RKO (cell line): ENCODE measurements at regions not wholly inside any gene's neighbourhood (a gene's known extent, or its start where the extent isn't known, plus 50 kb on each side); places are given as distances from the start of the nearest gene placed in this dataset.
"Not testable (repeated sequence)": the region's sequence is repeated elsewhere in the genome, so short reads cannot be mapped to it uniquely, and the experiment has no call there.

Experiments
- DNase-seq: peaks from one replicate; pipeline ENCODE4 v3.0.0-alpha.2; 2016; ENCODE audit warnings: low spot score

GRCh38 chr16:86231996-86232350, 278.4 kb upstream of the FOXF1 start:
- no peak for DNase-seq

DNA sequence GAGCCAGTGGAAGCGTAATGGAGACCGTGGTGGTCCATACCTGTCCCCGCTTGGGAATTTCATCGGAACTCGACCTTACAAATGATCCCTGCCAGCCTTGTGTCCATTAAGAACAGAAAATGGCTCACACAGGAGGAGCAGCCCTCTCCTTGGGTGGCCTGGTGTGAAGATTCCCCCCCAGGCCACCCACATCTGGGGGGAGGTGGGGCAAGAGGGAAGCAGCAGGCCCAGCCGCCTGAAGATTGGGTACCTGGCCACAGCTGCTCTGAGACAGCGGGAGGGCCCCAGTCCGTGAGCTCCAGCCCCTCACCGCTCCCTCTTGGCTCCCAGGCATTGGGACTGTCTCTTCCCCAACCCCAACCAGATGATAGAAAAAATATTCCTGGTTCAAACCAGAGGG, 277.8 kb upstream of the FOXF1 start:
- DNase-seq = no peak

DNA sequence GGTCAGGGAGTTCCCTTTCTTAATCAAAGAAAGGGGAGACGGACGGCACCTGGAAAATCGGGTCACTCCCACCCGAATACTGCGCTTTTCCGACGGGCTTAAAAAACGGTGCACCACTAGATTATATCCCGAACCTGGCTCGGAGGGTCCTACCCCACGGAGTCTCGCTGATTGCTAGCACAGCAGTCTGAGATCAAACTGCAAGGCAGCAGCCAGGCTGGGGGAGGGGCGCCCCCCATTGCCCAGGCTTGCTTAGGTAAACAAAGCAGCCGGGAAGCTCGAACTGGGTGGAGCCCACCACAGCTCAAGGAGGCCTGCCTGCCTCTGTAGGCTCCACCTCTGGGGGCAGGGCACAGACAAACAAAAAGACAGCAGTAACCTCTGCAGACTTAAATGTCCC, 276.8 kb upstream of the FOXF1 start:
- not testable (repeated sequence) for DNase-seq

- DNase-seq = no peak
Measured at GRCh38 chr16:86239381-86239780, 270.9 kb upstream of the FOXF1 start.

GRCh38 chr16:86240716-86241363, 269.5 kb upstream of the FOXF1 start:
- DNase-seq = no peak

DNA sequence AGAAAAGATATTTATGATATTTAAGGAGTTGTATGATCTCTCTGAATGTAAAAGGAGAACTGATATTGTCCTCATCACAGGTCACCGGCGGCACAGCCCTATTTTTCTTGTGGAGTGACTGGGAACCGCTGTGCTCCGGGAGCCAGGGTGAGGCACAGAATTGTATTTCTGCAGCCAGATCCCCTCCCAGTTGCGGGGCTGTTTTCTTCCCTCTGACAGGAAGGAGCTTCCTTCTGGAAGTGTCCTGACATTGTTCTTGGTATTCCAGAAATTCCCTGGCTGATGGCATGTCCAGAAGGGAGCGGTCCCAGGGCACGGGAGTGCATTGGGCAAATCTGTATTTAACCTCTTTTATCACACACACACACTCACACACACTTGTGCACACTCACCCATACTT, 268.6 kb upstream of the FOXF1 start:
- no peak for DNase-seq

GRCh38 chr16:86242244-86243122, 267.8 kb upstream of the FOXF1 start:
- DNase-seq = no peak

- DNase-seq = no peak
Measured at GRCh38 chr16:86243123-86243473, 267.2 kb upstream of the FOXF1 start.

DNA sequence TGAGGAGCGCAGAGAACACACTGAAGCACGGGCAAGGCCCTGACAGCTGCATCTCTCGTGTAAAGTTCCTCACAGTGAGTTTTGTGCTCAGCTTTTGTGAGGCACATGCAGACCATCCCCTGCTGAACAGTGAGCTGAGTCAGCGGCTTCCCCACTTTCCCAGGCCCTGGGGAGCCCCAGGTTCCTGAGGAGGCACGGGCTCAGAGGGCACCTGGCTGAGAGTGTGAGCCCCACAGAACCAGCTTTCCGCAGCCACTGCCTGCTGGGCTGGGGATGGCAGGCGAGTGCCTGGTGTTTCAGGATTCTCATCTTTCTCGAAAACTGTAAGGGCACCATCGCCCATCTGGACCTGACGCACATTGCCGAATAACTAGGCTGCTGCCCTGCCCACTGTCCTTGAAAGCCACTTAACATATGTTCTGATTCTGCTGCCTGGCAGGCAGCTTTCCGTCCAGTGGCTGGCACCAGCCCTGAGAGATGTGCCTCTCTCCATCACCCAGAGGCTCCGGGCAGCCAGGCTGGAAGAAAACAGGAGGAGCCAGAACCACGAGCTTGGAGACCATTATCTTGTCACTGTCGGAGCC, 266.7 kb upstream of the FOXF1 start:
- no peak for DNase-seq

- DNase-seq = no peak
Measured at GRCh38 chr16:86244158-86244557, 266.2 kb upstream of the FOXF1 start.

GRCh38 chr16:86244936-86245335, 265.4 kb upstream of the FOXF1 start:
- no peak for DNase-seq

- no peak for DNase-seq
Measured at GRCh38 chr16:86245351-86245750, 265.0 kb upstream of the FOXF1 start.

DNA sequence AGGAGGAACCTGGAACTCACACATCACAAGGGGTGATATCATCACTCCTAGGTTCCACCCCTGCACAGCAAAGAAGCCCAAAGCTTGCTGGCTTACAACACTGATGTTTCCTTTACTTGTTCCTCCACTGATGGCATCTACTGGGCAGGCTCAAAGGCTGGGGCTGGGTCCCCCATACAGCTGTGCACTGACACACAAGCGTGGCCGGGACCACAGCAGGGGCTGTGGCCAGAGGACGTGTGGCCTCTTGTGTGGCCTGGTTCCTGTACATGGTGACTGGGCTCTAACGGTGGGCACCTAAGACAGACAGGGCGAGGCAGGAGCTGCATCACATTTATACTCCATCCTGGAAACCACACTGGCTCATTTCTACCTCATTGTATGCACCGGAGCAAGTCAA, 264.4 kb upstream of the FOXF1 start:
- DNase-seq = no peak

- no peak for DNase-seq
Measured at GRCh38 chr16:86248310-86248905, 261.9 kb upstream of the FOXF1 start.

DNA sequence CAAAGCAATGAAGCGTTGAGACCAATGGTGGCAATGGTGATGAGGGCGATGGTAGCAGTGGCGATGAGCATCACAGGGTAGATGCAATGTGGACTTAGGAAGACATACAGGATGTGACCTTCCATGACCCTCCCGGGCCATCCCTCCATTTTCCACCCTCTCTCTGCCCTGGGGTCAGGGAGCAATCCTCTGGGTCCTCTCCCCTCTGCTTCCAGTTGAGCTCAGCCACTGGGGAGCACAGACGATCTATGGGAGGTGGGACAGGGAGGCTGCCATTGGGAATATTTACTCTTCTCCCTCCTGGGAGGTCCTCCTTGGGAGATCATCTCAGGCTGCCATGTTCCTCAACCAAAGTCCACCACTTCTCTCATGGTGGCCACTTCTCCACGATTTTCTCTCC, 260.7 kb upstream of the FOXF1 start:
- DNase-seq = no peak

GRCh38 chr16:86251682-86252081, 258.6 kb upstream of the FOXF1 start:
- DNase-seq = no peak

- peak; percentile 13 for DNase-seq
Measured at GRCh38 chr16:86252596-86252995, 257.7 kb upstream of the FOXF1 start.

GRCh38 chr16:86255966-86256365, 254.4 kb upstream of the FOXF1 start:
- no peak for DNase-seq

DNA sequence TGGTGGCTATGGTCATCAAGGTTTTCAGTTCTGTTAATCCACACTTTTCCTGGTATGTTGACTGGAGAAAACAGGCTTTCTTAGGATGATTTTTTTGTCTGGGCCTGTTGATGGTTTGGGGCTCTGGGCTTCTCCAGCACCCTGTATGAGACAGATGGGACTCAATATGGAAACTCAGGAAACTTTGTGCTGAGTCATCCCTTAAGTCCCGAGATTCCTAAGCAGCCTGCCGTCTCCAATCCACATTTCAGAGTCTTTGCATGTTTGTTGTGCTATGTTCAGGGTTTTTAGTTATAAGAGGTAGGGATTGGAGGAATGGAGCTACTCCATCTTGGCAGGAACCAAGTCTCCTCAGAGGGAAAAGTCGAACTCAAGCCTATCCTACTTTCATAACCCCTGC, 253.3 kb upstream of the FOXF1 start:
- no peak for DNase-seq

DNA sequence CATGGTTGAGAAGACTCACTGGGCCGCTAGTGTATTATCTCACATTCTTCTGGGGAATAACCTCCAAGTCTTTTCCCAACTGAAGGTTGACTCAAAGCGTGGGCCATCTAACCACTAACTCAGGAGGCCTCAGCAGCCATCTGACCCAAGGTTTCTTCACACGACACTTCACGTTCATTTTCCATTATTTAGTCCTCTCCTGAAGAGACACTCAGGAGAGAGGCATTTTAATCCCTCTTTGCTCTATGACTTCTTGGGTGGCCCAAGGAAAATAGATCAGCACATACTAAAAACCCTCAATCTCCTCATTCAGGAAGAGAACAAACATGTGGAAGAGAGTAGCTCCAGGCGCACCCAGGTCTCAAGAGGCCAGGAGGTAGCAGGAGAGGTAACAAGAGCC, 252.8 kb upstream of the FOXF1 start:
- no peak for DNase-seq

DNA sequence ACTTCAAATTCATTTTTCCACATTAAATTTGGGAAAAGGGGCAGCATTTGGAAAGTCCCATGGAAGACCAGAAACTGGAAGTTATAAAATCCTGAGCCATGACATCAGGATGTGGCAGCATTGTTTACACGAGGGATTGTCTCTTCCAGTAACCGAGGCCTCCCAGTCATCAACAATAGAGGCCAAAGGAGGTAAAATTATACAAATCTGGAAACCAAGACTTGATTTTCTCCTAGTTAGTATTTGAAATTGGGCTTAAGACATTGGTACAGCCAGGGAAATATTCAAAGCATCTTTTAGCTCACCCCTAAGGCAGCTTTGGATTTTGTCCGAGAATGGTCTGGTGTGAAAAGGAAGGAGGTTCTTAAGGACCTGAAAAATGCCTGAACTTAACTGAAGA, 251.6 kb upstream of the FOXF1 start:
- no peak for DNase-seq

- no peak for DNase-seq
Measured at GRCh38 chr16:86259499-86259898, 250.8 kb upstream of the FOXF1 start.

- peak; percentile 60 for DNase-seq
Measured at GRCh38 chr16:86261379-86261778, 248.9 kb upstream of the FOXF1 start.
